Adrenal gland (tissue), 9 donors: ENCODE measurements at regions not wholly inside any gene's neighbourhood (a gene's known extent, or its start where the extent isn't known, plus 50 kb on each side); places are given as distances from the start of the nearest gene placed in this dataset.

Source experiments
- DNase-seq, 7 donors: peaks; one replicate each; pipeline ENCODE4 v3.0.0-alpha.2; 2019 to 2020
- H3K27ac ChIP-seq, 5 donors: fragments of 200-600 bp; sonication (generic) in 4 of 5; 1 replicate in 3 of 5; 2 replicates in 2 of 5; pipeline versions ENCODE4 v1.5.1 to v1.8.0; 2016 to 2020; ENCODE audit warnings: mild to moderate bottlenecking in 1 of 5
- H3K27me3 ChIP-seq: fragments of 200-600 bp; 2 replicates; pipeline ENCODE4 v1.8.0; 2021
- H3K36me3 ChIP-seq, 2 donors: fragments of 200-600 bp; replicated peaks in 1 of 2; 1 replicate in 1 of 2; 2 replicates in 1 of 2; pipeline versions ENCODE4 v1.5.1 to v1.8.0; 2018 to 2022
- H3K4me1 ChIP-seq, 2 donors: fragments of 200-600 bp; replicated peaks in 1 of 2; 1 replicate in 1 of 2; 2 replicates in 1 of 2; pipeline versions ENCODE4 v1.5.1 to v1.8.0; 2018 to 2021
- H3K4me3 ChIP-seq, 4 donors: fragments of 200-600 bp; sonication (generic) in 3 of 4; one replicate each; pipeline ENCODE4 v1.5.1; 2016 to 2018
- H3K9me3 ChIP-seq, 3 donors: fragments of 200-600 bp; sonication (generic) in 1 of 3; replicated peaks in 1 of 3; 1 replicate in 2 of 3; 2 replicates in 1 of 3; pipeline versions ENCODE4 v1.5.1 to v1.8.0; 2016 to 2021
- CTCF ChIP-seq, 6 experiments: fragments of 450-650 bp in 4 of 6; fragments of 200-600 bp in 2 of 6; sonication (generic) in 1 of 6; IDR thresholded peaks; 1 replicate in 5 of 6; 2 replicates in 1 of 6; pipeline versions ENCODE4 v1.5.1 to v1.8.0; 2016 to 2021; ENCODE audit warnings: antibody characterized with exemption in 6 of 6, mild to moderate bottlenecking in 2 of 6, moderate library complexity in 1 of 6
- POLR2A ChIP-seq, 2 donors: fragments of 450-650 bp; IDR thresholded peaks; one replicate each; pipeline ENCODE4 v1.6.1; 2017; ENCODE audit warnings: antibody characterized with exemption in 2 of 2, mild to moderate bottlenecking in 2 of 2, moderate library complexity in 1 of 2
- WGBS, 4 donors: extraction: QIAGEN DNeasy Blood & Tissue Kit in 2 of 4; methylation state at CpG; one replicate each; pipeline versions ENCODE4 v1.1.5 to v1.1.7; 2013 to 2017; 5-methylcytosine and 5-hydroxymethylcytosine counted together
- intact Hi-C, 2 donors: fragments of 100-400 bp; cut with DNase I; formaldehyde crosslinking; loops; one replicate each; pipeline versions ENCODE4 v1.14.1 to v1.15.0; 2022 to 2023
- donor health status: healthy with polysubstance abuse.
- donor health status: Bipolar disorder and iron deficiency.
- donor health status: DM: yes; HTN: yes; CAD: no.
- donor health status: DM: no; HTN: no; CAD: no.
- donor health status: DM: no; HTN: no; CAD: no.

GRCh38 chr21:28671549-28672195 is 321.0 kb downstream of the LTN1 start:
- WGBS, 4 donors = 61 to 75% (median 66%) methylated on average over 7 of the region's 7 CpGs
- no peaks in the 10 kb centered on the region for H3K36me3 ChIP-seq
- no peaks in the 10 kb centered on the region for H3K9me3 ChIP-seq

GRCh38 chr21:28669971-28670653 is 322.6 kb downstream of the LTN1 start:
- no peaks in the 10 kb centered on the region for H3K36me3 ChIP-seq
- DNase-seq = no peak
- H3K27me3 ChIP-seq = no peaks in the 10 kb centered on the region
- no peak overlapping the region for H3K27ac ChIP-seq
- H3K4me3 ChIP-seq = no peak overlapping the region
- H3K4me1 ChIP-seq = no peaks in the 10 kb centered on the region
- WGBS, 4 donors = 76 to 84% (median 79%) methylated on average over 3 of the region's 3 CpGs
- intact Hi-C loops = no loop called here
- TF ChIP-seq POLR2A (IDR thresholded peaks at IDR 0.05) (no peak), CTCF (IDR thresholded peaks at IDR 0.05) (no peak)
- H3K9me3 ChIP-seq = no peaks in the 10 kb centered on the region

More at GRCh38 chr21:28671549-28672195, 321.0 kb downstream of the LTN1 start:
- DNase-seq = no peak
- intact Hi-C loops = no loop called here
- Histone ChIP-seq H3K27ac (no peak overlapping the region), H3K4me1 (no peaks in the 10 kb centered on the region), H3K4me3 (no peak overlapping the region), H3K27me3 (no peaks in the 10 kb centered on the region)
- TF ChIP-seq POLR2A (IDR thresholded peaks at IDR 0.05) (no peak), CTCF (IDR thresholded peaks at IDR 0.05) (no peak)

DNA sequence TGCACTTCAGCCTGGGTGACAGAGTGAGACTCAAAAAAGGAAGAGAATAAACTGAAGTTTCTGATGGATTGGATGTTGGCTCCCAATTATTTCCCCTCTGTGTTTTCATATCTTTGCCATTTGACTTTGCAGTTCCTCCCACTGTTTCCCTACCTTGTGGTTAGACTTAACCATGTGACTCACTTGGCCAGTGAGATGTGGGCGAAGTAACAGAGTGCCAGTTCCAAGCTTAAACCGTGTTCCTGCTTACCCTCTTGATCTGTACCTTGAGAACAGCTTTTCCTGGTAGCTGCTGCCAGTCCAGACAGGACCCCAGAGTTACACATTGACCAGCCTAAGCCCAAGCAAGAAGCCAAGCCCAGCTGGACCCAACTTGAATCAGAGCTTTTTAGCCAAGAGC is 323.4 kb downstream of the LTN1 start:
- Histone ChIP-seq H3K27ac (no peak overlapping the region), H3K4me1 (no peaks in the 10 kb centered on the region), H3K4me3 (no peak overlapping the region), H3K27me3 (no peaks in the 10 kb centered on the region), H3K36me3 (no peaks in the 10 kb centered on the region), H3K9me3 (no peaks in the 10 kb centered on the region)
- intact Hi-C loops = no loop called here
- no peak for DNase-seq
- no peak for TF ChIP-seq POLR2A (IDR thresholded peaks at IDR 0.05)
- no peak for TF ChIP-seq CTCF (IDR thresholded peaks at IDR 0.05)
- WGBS, 4 donors = 64 to 77% (median 68%) methylated on average over 2 of the region's 2 CpGs

GRCh38 chr21:28663754-28664153 is 328.9 kb downstream of the LTN1 start:
- H3K27ac ChIP-seq = no peak overlapping the region
- H3K36me3 ChIP-seq = no peaks in the 10 kb centered on the region
- H3K9me3 ChIP-seq = no peaks in the 10 kb centered on the region
- 84 to 94% (median 86%) methylated on average over 5 of the region's 5 CpGs for WGBS, 4 donors
- no peak overlapping the region for H3K4me3 ChIP-seq
- DNase-seq = no peak
- no peaks in the 10 kb centered on the region for H3K27me3 ChIP-seq
- H3K4me1 ChIP-seq = no peaks in the 10 kb centered on the region
- TF ChIP-seq POLR2A (IDR thresholded peaks at IDR 0.05) = no peak
- intact Hi-C loops = no loop called here
